ENCODE measurements at regions not wholly inside any gene's neighbourhood (a gene's known extent, or its start where the extent isn't known, plus 50 kb on each side); places are given as distances from the start of the nearest gene placed in this dataset.
"Not testable (repeated sequence)": the region's sequence is repeated elsewhere in the genome, so short reads cannot be mapped to it uniquely, and the experiment has no call there.

DNA sequence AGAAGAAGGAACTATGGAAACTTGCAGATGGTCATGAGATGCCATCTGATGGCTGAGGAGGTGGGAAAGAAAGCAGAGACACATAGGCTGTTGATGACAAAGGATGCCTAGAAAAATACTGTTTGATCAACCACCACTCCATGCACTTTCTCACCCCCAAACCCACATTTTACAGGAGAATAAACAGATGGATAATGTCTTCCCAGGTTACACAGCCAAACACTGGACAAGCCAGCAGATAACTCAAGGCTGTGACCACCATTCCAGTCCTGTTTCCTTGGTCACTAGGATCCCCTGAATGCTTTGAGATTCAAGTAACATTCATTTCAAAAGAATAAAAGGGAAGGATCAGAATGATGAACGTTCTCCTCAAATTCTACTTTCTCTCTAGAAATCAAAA is 733.0 kb upstream of the SOX11 start:
- no peak for DNase-seq

DNA sequence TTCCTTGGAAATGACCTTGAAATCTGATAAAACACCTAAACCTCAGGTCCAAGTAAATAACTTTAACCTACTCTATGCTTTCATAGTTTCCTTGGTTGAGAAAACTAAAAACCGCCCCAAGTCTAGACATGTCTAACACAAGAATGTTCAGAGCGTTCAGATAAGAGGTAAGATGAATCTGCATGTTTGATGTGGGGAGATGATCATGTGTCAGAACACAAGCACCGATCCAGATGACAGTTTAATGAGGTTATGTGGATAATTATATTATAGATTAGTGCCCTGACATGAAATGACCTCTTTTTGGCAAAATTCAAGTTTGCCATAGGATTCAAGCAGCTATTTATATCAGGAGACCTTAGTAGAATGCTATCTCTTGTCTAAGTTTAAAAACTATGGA is 729.8 kb upstream of the SOX11 start:
- DNase-seq: no peak

DNA sequence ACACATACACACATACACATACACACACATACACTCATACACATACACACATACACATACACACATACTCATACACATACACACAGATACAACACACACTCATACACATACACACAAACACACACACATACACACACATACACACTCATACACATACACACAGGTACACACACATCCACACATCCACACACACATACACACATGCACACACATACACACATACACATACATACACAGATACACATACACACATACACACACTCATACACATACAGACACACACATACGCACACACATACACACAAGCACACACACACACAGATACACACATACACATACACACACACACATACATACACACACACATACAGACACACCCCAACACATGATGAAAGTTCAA is 729.1 kb upstream of the SOX11 start:
- no peak for DNase-seq

DNA sequence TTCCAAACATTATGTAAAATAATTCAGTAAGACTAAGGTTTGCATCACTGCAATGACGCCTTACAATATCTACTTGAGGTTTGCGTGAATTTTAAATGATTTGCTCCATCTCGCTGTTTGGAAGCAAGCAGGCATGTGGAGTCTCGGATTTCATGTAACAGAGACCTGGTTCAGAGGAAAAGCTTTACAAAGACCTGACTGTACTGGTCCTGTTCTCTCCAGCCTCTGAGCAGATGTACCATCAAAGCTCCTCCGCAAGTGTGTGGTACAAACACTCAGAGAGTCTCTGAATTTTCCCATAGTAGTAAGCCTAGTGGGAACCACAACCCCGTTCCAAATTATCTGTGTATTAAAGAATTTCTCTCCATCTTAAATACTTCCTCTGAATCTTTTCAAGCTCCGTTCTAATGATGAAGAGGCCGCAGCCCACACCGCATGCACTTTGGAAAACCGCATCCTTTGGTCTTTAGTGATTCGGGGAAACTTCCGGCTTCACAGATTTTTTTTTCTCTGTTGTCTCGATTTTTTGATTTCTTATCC is 728.1 kb upstream of the SOX11 start:
- DNase-seq: no peak

DNA sequence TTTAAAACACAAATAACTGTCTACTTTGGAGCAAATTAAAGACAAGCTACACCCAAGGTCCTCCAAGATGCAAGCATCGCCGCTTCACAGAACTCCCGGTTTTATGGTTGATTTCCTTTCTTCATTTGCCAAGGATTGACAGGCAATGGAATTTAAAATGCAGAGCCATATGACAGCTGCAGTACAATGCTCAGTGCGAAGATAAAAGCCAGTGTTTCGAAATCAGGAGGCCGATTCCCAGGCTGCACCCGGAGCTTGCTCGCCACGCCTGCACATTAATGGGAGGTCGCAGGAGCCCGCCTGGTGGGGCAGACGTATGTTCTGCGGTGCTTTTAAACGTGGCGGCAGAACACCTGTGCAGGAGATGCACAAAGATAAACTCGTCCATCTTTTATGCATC is 727.6 kb upstream of the SOX11 start:
- DNase-seq: peak; percentile 2

DNA sequence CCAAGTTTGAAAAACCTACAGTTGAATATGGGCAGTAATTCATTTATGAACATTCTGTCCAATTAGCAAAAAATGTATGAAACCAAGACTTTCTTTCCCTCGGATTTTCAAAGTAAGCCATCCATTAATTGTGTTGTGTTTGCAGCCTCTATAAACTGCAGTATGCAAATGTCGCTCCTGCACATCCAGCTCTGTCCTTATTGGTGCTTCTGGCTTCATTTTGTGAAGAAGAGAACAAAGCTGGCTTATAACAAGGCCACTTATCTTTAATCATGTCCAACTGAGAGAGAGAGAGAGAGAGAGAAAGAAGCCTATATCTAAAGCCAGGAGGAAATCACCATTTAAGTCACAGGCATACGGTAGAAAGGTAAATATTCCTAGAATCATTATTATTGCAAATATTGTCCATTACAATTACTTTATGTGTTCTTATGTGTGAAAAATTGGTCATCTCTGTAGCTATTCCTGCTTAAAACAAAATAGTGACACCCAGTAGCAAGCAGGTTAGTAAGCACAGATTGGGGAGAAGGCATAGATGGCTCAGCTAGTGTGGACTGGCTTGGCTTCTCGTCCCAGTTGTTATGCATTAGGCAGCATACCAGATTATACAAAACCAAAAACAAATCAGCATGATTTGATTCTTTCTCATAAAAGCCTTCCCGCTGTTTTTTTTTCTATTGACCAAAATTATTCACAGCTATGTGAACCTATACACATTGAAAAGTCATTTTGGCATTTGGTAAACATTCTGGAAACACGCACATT is 726.4 kb upstream of the SOX11 start:
- DNase-seq: no peak

DNA sequence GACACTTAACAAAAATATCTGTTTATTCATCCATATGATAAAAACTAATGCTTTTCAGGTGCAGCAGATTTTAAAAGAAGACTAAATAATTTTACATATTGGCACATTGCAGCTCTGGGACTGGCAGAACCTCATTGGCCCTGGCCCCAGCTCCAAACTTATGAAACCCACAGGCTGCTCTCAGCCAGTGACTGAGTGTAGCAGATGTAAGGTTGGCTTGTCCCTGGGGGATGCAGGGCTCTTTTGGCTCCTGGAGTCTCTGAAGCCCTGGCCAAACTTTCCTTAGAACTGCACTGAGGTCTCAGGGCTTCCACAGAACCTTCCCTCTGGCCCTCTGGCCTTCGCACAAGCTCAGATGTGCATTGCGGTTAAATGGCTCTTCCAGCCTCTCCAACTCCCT is 725.0 kb upstream of the SOX11 start:
- no peak for DNase-seq

DNA sequence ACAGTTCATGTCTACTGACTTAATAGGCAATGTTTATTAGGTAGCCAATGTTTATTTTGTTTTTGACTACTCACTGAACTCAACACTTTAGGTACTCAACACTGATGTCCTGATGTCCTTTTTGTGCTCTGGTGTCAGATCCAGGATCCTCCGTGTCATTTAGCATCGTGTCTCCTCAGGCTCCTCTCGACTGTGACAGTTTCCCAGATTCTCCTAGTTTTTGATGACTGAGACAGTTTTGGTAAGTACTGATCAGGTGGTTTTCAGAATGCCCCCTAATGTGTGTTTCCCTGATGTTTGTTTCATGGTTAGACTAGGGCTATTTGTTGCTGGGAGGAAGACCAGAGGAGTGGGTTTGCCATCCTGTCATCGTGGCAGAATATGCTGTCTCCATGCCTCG is 719.7 kb upstream of the SOX11 start:
- DNase-seq: no peak

DNA sequence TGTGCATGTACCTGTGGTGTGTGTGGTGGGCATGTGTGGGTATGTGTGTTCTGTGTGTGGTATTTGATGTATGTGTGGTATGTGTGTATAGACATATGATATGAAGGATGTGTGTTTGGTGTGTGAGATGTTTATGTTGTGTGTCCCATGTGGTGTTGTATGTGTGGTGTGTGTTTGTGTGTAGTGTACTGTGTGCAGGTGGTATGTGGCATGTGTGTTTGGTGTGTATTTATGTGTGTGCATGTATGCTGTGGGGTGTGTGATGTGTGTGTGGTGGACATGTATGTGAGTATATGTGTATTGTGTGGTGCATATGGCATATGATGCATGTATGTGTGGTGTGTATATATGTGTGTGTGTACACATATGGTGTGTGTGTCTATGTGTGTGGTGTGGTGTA is 718.8 kb upstream of the SOX11 start:
- DNase-seq: no peak

DNA sequence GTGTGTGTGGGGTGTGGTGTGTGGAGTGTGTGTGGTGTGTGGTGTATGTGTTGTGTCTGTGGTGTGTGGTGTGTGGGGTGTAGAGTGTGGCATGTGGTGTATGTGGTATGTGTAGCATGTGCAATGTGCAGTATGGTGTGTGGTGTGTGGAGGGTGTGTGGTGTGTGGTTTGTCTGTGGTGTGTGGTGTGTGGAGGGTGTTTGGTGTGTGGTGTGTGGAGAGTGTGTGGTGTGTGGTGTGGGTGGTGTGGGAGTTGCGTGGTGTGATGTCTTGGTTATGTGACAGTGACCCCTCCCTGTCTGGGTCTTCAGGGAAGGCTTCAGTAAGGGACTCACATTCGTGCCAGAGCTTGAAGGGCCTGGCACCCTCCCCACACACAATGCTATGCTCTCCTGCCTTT is 718.2 kb upstream of the SOX11 start:
- no peak for DNase-seq

DNA sequence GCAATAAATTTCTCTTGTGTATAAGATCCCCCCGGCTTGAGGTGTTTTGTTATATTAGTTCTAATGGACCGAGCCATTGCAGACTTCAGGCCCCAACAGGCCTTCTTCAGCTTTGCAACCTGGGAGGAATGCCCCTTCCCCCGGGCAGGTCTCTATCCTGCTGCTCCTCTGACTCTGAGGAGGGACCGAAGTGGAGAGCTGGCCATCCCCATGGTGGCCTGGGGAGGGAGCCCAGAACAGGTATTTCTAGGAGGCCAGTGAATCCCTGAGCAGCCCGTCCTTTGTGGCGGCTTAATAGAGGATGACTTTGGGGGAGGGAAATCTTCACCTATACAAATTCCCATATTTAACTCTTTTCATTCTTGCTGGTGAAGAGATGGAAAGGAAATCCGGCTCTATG is 715.8 kb upstream of the SOX11 start:
- no peak for DNase-seq

DNA sequence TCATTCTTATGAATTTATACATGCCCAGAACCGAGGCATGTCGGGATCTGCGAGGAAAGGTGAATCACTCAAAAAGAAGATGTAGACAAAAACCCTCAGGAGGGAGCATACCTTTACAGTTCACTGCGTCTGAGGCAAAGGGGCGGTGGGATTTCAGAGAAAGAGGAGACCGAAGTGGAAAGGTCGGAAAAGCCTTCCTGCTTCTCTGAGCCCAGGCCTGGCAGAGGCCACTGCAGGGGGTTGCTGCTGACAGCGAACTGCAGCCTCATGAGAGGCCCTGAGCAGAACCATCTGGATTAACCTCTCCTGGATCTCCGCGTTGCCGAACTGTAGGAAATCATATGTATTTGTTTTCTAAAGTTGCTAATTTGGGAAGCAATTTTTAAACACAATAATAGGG is 713.1 kb upstream of the SOX11 start:
- no peak for DNase-seq

DNA sequence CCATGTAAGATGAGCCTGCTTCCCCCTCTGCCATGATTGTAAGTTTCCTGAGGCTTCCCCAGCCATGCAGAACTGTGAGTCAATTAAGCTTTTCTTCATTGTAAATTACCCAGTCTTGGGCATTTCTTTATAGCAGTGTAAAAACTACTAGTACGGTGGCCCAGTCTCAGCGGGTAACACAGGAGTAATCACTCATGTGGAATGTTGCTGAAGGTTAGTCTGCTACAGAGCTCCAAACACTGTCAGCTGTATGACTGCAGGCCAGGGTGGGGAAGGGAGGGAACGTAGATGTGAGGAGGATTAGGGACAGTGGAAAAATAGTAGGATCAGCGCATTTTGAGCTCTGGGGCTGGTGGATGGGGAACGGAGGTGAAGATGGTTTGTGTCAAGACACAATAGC is 711.2 kb upstream of the SOX11 start:
- DNase-seq: no peak

DNA sequence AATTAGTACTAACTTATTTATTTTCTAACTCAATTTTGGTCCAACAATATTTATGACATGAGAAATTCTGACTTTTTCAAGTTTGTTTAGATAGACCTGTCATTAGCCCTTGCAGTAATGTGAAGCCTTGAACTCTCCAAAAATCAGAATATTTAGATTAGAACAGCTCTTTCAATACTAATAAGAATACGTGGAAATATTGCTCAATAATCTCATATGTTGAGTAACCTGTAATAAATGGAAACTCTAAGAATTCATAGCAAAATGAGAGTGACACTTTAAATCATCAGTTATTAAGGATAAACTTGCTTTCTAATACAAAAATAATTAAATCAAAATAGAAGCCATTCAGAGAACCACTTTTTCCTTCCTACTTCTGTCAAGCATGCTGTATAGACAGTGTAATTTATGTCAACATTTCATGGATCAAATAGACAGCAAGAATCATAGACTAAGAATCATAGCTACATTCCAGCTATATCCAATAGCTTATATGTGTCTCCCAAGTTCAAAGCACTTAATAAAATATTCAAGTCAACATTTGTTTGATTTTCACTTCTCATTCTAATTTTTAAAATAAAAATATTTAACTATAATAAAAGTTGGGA is 710.3 kb upstream of the SOX11 start:
- DNase-seq: no peak

DNA sequence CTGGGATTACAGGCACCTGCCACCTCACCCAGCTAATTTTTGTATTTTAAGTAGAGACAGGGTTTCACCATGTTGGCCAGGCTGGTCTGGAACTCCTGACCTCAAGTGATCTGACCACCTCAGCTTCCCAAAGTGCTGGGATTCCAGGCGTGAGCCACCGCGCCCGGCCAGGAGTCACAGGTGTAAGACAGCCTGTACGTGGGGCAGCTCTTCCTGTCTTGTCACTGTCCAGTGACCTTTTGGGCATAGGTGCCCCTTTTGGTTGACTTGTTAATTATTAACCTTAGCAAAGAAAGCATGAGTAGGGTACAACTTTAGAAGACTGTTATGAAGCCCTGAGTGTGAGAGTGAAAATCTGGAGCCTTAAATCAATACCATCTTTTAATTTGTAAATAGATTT is 703.7 kb upstream of the SOX11 start:
- not testable (repeated sequence) for DNase-seq

DNA sequence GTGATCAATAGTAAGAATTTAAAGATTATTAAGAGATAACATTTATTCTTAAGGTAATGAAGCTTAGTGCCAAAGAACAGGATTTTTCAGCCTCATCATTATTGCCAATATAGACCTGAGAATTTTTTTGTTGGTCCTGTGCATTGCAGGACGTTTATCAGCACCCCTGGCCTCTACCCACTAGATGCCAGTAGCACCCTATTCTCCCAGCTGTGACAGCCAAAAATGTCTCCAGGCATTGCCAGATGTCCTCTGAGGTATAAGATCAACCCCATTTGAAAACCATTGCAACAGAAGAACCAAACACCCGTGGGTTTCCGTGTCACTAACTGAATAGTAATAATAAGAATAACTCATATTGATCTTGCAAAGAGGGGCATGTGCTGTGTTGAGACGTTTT is 700.0 kb upstream of the SOX11 start:
- peak; percentile 12 for DNase-seq

DNA sequence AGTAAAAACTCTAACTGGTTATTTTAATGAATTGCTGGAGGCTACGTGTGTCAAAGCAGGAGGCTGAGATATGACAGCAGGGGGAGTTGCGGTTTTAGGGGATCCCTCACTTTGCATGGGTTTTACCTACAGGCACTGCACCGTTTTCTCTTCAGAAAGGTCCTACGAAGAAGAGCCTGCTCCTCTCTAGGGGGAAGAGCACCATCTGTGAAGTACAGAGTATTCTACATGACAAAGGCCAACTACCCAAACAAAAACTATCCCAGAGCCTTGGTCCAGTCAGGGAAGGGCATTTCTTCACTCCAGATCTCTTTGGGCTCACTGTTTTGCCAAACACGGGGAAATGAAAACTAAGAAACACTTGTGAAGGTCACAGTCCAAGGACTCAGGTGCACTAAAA is 696.7 kb upstream of the SOX11 start:
- DNase-seq: peak; percentile 8

DNA sequence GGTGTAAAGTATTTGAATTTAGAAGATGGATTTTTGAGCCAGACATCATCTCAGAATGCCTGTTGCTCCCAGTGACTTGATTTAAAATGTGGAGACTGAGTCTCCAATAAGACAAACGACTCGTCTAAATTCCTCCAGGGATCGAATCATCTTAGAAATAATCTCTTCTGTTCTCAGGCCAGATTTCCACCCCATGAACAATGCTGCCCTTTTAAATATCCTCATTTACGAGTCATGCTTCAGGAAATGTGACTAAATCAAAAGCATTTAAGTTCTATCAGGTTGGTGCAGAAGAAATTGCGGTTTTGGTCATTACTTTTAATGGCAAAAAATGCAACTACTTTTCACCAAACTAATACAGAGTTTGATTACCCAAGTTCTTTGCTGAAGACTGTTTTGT is 684.6 kb upstream of the SOX11 start:
- DNase-seq: peak; percentile 24

DNA sequence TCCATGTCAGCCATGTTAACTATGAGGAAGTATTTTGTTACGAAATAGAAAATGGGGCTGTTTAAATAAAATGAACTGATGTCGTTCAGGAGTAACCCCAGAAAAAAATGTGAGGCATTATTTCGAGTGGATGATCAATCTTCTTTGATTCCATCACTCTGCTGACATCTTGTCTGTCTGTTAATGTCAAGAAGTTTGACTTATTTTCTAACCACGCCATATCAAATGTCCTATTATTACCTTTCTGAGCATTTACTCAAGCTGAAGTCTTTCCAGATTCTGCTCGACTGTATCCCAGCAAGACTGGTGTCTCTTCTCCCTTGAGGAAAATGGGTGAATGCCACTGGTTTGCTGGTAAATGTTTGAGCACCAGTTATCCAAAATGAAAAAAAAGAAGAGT is 672.9 kb upstream of the SOX11 start:
- DNase-seq: no peak

DNA sequence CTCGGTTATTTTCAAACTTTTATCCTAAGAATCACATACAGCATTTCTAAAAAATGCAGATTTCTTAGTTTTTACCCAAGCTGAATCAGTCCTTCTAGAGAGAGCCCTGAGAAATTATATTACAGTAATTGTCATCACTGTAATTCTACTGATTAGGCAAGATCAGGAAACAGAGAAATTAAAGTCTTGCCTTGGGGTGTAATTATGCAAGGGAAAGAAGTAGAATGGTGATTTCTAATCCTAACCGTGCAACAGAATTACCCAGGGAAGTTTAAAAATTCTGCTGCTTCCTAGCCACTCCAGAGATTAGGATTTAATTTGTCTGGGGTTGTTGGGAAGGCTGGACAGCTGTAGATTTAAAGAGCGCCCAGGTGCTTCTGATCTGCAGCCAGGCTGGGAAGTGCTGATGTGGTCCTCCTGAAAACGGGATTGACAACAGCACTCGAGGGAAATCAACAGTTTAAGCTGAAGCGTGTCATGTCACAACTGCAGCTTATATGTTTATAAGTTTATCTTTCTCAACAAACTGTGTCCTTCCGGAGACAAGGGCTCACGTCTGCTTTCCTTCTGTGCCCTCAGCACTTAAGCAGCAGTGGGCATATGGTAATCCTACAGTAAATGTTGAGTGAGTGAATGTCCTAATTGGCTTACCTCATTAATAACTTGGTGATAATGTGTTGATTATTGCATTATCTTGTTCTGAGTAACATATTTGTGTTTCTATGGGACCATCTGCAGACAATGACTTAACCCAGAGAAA is 671.9 kb upstream of the SOX11 start:
- DNase-seq: no peak

DNA sequence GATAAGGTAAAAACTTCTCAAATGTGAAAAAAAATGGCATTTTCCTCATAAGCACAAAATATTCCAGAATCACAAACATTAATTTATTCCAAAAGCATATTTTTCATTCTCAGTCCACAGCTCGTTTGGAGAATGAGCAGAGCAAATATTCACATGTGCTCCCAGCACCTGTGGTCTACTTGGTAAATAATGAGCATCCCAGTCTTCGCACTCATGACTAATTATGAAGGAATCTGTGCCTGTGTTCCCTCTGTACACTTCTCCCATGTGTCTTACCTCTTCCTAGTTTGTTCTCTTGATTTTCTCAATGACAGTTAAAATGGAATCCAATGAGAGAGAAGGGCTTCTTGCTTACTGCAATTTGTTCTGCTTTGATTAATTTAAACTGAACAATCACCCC is 671.0 kb upstream of the SOX11 start:
- DNase-seq: no peak

DNA sequence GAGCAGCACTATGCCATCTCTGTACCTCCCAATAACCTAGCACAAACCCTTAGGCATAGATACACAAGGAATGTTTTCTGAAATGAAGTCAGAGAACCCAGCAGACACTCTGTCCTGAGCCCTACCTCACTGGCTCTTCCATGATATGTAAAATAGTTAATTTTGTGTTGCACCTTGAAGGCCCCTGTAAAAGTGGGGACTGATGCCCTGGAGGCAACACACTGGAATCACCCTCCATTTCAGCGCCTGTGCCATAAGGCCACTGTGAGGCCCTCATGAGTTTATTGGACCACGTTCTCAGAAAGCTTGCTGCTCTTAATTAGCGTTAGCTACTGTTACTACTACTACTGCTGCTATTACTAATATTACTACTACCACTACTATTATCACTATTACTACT is 670.1 kb upstream of the SOX11 start:
- DNase-seq: no peak

DNA sequence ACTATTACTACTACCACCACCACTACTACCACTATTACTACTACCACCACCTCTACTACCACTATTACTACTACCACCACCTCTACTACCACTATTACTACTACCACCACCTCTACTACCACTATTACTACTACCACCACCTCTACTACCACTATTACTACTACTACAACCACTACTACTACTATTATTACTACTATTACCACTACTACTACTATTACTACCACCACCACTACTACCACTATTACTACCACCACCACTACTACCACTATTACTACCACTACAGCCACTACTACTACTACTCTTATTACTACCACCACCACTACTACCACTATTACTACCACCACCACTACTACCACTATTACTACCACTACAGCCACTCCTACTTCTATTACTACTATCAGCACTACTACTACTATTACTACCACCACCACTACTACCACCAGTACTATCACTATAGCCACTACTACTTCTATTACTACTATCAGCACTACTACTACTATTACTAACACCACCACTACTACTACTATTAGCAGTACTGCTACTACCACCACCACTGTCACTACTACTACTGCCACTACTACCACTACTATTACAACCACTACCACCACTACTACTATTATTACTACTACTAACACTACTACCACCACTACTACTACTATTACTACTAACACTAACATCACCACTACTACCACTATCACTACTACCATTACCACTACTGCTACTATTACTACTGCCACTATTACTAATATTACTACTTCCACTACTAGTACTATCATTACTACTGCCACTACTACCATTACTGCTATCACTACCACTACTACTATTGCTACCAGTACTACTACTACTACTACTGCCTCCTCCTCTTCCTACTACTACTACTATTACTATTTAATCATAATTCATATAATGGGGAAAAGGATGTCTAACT is 669.2 kb upstream of the SOX11 start:
- not testable (repeated sequence) for DNase-seq

Measured in fibroblast of skin of abdomen (primary cell).